B cell (primary cell): ENCODE measurements at regions not wholly inside any gene's neighbourhood (a gene's known extent, or its start where the extent isn't known, plus 50 kb on each side); places are given as distances from the start of the nearest gene placed in this dataset.

Experiments
- ATAC-seq: fragments of 200-7000 bp; cut with Tn5 transposase; one replicate; pipeline ENCODE4 v1.10.0; 2021; ENCODE audit warnings: low read depth, mild to moderate bottlenecking, moderate number of reproducible peaks, moderate library complexity
- CTCF ChIA-PET: fragments of 350-600 bp; sonication (Branson Sonifier 250); formaldehyde crosslinking; loops from one replicate; lab custom pipeline; 2021; ENCODE audit warnings: antibody characterized with exemption, inconsistent platforms; lab: Charles Lee
- POLR2A ChIA-PET: fragments of 350-600 bp; sonication (Branson Sonifier 250); formaldehyde crosslinking; loops from one replicate; lab custom pipeline; 2021; ENCODE audit warnings: antibody characterized with exemption; lab: Charles Lee
- DNase-seq: peaks from one replicate; pipeline ENCODE4 v3.0.0; 2013
- H2AFZ ChIP-seq: 2 replicates; pipeline ENCODE4 v1.6.1; 2012; ENCODE audit warnings: mild to moderate bottlenecking, low read depth, low read length; ENCODE audit not compliant: insufficient read depth, poor library complexity, severe bottlenecking
- H3K27ac ChIP-seq, 2 donors: 1 replicate in 1 of 2; 2 replicates in 1 of 2; pipeline ENCODE4 v1.5.1; 2012 to 2013; ENCODE audit warnings: low read length in 2 of 2, mild to moderate bottlenecking in 2 of 2, moderate library complexity in 1 of 2
- H3K27me3 ChIP-seq, 4 experiments: fragments of 200-600 bp in 1 of 4; sonication (generic) in 1 of 4; replicated peaks in 1 of 4; 1 replicate in 2 of 4; 2 replicates in 2 of 4; pipeline versions ENCODE4 v1.6.1 to v1.7.0; 2013 to 2016; ENCODE audit warnings: low read length in 3 of 4, mild to moderate bottlenecking in 2 of 4, mixed read lengths in 1 of 4, moderate library complexity in 1 of 4; ENCODE audit not compliant: insufficient read depth in 4 of 4, control insufficient read depth in 3 of 4; ENCODE audit errors: control extremely low read depth in 1 of 4
- H3K36me3 ChIP-seq, 2 experiments: replicated peaks in 1 of 2; 1 replicate in 1 of 2; 2 replicates in 1 of 2; pipeline versions ENCODE4 v1.6.1 to v1.7.1; 2013; ENCODE audit warnings: low read length in 1 of 2; ENCODE audit not compliant: insufficient read depth in 2 of 2, control insufficient read depth in 1 of 2; ENCODE audit errors: control extremely low read depth in 1 of 2, extremely low read depth in 1 of 2
- H3K4me1 ChIP-seq, 2 donors: fragments of 200-600 bp in 1 of 2; sonication (generic) in 1 of 2; 1 replicate in 1 of 2; 2 replicates in 1 of 2; pipeline versions ENCODE4 v1.5.1 to v1.6.1; 2013 to 2017; ENCODE audit warnings: low read length in 2 of 2; ENCODE audit not compliant: control insufficient read depth in 2 of 2, insufficient read depth in 2 of 2
- H3K4me2 ChIP-seq: replicated peaks from 2 replicates; pipeline ENCODE3; 2012; ENCODE audit warnings: mild to moderate bottlenecking, low read depth, low read length; ENCODE audit not compliant: poor library complexity, severe bottlenecking
- H3K4me3 ChIP-seq, 5 experiments: fragments of 200-600 bp in 1 of 5; sonication (generic) in 1 of 5; 1 replicate in 3 of 5; 2 replicates in 2 of 5; pipeline versions ENCODE4 v1.5.1 to v1.7.0; 2011 to 2016; ENCODE audit warnings: low read length in 4 of 5, mild to moderate bottlenecking in 4 of 5, low read depth in 2 of 5, control low read depth in 1 of 5, moderate library complexity in 1 of 5; ENCODE audit not compliant: insufficient read depth in 1 of 5; ENCODE audit errors: control extremely low read depth in 1 of 5, extremely low read depth in 1 of 5
- H3K79me2 ChIP-seq: fragments of 200-600 bp; sonication (generic); one replicate; pipeline ENCODE4 v1.6.0; 2016; ENCODE audit warnings: low read length; ENCODE audit not compliant: control insufficient read depth, insufficient read depth
- H3K9ac ChIP-seq: fragments of 200-600 bp; sonication (generic); 2 replicates; pipeline ENCODE4 v1.6.1; 2017; ENCODE audit warnings: mild to moderate bottlenecking, low read length, moderate library complexity
- H3K9me3 ChIP-seq, 3 donors: one replicate each; pipeline versions ENCODE4 v1.6.1 to v1.7.1; 2013; ENCODE audit warnings: low read length in 2 of 3; ENCODE audit not compliant: control insufficient read depth in 2 of 3, insufficient read depth in 1 of 3; ENCODE audit errors: control extremely low read depth in 1 of 3
- H4K20me1 ChIP-seq: 2 replicates; pipeline ENCODE4 v1.6.0; 2012; ENCODE audit warnings: mild to moderate bottlenecking, low read length; ENCODE audit not compliant: insufficient read depth, control insufficient read depth, poor library complexity, severe bottlenecking
- H3K27ac Mint-ChIP-seq: one replicate; pipeline ENCODE4 v1.8.0; 2021; ENCODE audit warnings: mixed read lengths
- H3K27me3 Mint-ChIP-seq: one replicate; pipeline ENCODE4 v1.8.0; 2021; ENCODE audit warnings: mixed read lengths
- H3K4me1 Mint-ChIP-seq: one replicate; pipeline ENCODE4 v1.8.0; 2021; ENCODE audit warnings: mixed read lengths
- H3K4me3 Mint-ChIP-seq: one replicate; pipeline ENCODE4 v1.8.0; 2021; ENCODE audit warnings: mixed read lengths
- H3K9me3 Mint-ChIP-seq: one replicate; pipeline ENCODE4 v1.8.0; 2022; ENCODE audit warnings: mixed read lengths; ENCODE audit not compliant: insufficient read depth
- EZH2 ChIP-seq: IDR thresholded peaks from 2 replicates; pipeline ENCODE4 v1.6.1; 2012; ENCODE audit warnings: borderline replicate concordance, low read depth, mild to moderate bottlenecking, moderate library complexity, low read length; ENCODE audit not compliant: insufficient read depth, poor library complexity, severe bottlenecking
- WGBS: methylation state at CpG from one replicate; pipeline ENCODE4 v1.1.5; 2013; ENCODE audit warnings: missing lambda C conversion rate; ENCODE audit not compliant: insufficient coverage; 5-methylcytosine and 5-hydroxymethylcytosine counted together
- intact Hi-C: fragments of 100-400 bp; cut with micrococcal nuclease; formaldehyde crosslinking; loops from one replicate; pipeline ENCODE4 v1.10.0; 2022
- TF ChIP-seq, protein P1 (sequence below): fragments of 200-600 bp; IDR thresholded peaks from one replicate; pipeline ENCODE4 v1.8.0; 2022; ENCODE audit warnings: antibody characterized with exemption, mild to moderate bottlenecking

DNA sequence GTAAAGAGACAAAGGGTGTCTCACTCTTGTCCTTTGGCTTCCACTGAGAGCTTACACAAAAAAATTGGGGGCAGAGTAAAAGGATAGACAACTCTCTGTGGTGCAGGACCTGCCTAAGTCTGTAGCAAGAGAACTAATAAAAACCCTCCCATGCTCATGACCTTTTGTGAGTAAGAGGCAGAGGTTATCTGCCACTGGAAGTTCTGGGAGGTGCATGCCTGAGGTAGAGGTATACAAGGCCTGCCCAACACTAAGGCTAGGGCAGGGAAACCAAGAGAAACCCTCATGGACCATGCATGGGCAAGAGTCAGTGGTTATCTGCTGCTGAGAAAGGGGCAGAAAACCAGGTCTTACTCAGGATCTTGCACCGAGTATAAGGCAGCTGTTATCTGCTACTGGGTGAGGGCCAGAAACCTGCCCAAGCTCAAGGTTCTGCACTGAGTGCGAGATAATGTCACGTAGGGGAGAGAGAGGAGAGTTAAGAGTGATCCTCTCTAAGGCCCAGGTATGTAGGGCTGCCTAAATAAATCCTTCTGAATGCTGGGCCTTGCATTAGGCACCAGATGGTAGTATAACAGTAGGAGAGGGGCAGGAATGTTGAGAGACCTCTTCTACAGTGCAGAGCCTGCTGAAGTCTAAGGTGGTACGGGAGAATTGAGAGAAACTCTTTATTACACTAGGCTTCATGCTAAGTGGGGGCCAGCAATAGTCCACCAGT, 143.4 kb downstream of the MACROH2A1 start:
- ATAC-seq (no peak), DNase-seq (no peak)
- Histone ChIP-seq H2AFZ (no peak overlapping the region), H3K4me1 (no peaks in the 10 kb centered on the region), H3K36me3 (no peaks in the 10 kb centered on the region), H3K4me2 (no peak overlapping the region), H3K27me3 (peaks cover 0 to 4% (median 0%) of the 10 kb centered on the region in 4 experiments), H3K79me2 (no peaks in the 10 kb centered on the region), H3K9me3 (no peaks in the 10 kb centered on the region), H3K9ac (no peak overlapping the region), H4K20me1 (no peaks in the 10 kb centered on the region), H3K4me3 (no peak overlapping the region), H3K27ac (no peak overlapping the region)
- Mint-ChIP-seq H3K9me3 (peaks cover 3% of the 10 kb centered on the region), H3K4me1 (no peaks in the 10 kb centered on the region), H3K4me3 (no peak overlapping the region), H3K27ac (no peak overlapping the region), H3K27me3 (peaks cover 34% of the 10 kb centered on the region)
- TF ChIP-seq, protein P1, sequence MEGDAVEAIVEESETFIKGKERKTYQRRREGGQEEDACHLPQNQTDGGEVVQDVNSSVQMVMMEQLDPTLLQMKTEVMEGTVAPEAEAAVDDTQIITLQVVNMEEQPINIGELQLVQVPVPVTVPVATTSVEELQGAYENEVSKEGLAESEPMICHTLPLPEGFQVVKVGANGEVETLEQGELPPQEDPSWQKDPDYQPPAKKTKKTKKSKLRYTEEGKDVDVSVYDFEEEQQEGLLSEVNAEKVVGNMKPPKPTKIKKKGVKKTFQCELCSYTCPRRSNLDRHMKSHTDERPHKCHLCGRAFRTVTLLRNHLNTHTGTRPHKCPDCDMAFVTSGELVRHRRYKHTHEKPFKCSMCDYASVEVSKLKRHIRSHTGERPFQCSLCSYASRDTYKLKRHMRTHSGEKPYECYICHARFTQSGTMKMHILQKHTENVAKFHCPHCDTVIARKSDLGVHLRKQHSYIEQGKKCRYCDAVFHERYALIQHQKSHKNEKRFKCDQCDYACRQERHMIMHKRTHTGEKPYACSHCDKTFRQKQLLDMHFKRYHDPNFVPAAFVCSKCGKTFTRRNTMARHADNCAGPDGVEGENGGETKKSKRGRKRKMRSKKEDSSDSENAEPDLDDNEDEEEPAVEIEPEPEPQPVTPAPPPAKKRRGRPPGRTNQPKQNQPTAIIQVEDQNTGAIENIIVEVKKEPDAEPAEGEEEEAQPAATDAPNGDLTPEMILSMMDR: no peak
- intact Hi-C loops: no loop called here
- WGBS: 85% methylated on average over 3 of the region's 4 CpGs
- ChIA-PET CTCF (no interaction called here), POLR2A (no interaction called here)

- Histone ChIP-seq H3K27ac (no peak overlapping the region), H3K9ac (no peak overlapping the region), H4K20me1 (no peaks in the 10 kb centered on the region), H2AFZ (no peak overlapping the region), H3K4me3 (no peak overlapping the region), H3K36me3 (no peaks in the 10 kb centered on the region), H3K4me1 (no peaks in the 10 kb centered on the region), H3K9me3 (no peaks in the 10 kb centered on the region), H3K27me3 (peaks cover 0 to 4% (median 0%) of the 10 kb centered on the region in 4 experiments), H3K79me2 (no peaks in the 10 kb centered on the region), H3K4me2 (no peak overlapping the region)
- TF ChIP-seq EZH2: no peak
- TF ChIP-seq, protein P1: no peak
- 67% methylated on average over 3 of the region's 4 CpGs for WGBS
- POLR2A ChIA-PET: no interaction called here
- Mint-ChIP-seq H3K4me1 (no peaks in the 10 kb centered on the region), H3K4me3 (no peak overlapping the region), H3K27ac (no peak overlapping the region), H3K27me3 (peaks cover 29% of the 10 kb centered on the region), H3K9me3 (no peaks in the 10 kb centered on the region)
- intact Hi-C loops: no loop called here
- CTCF ChIA-PET: no interaction called here
- DNase-seq (no peak), ATAC-seq (no peak)
Measured at GRCh38 chr5:135254183-135254582, 144.8 kb downstream of the MACROH2A1 start.
